Astrocyte (in vitro differentiated cells and primary cell): ENCODE measurements at regions not wholly inside any gene's neighbourhood (a gene's known extent, or its start where the extent isn't known, plus 50 kb on each side); places are given as distances from the start of the nearest gene placed in this dataset.

ENCODE experiments used
- DNase-seq: peaks from one replicate; pipeline ENCODE4 v3.0.0-alpha.2; 2010; ENCODE audit warnings: low read depth
- FAIRE-seq: peaks from 2 replicates; lab custom pipeline; 2011; peaks lifted over from hg19 to GRCh38; lab: Jason Lieb, UNC
- H2AFZ ChIP-seq: 2 replicates; pipeline ENCODE4 v1.6.0; 2012; ENCODE audit warnings: low read depth, low read length, inconsistent platforms
- H3K27ac ChIP-seq: 2 replicates; pipeline ENCODE4 v1.5.1; 2011; ENCODE audit warnings: low read depth, low read length, inconsistent platforms
- H3K27me3 ChIP-seq: 2 replicates; pipeline ENCODE4 v1.6.0; 2011; ENCODE audit warnings: low read length, inconsistent platforms; ENCODE audit not compliant: insufficient read depth
- H3K36me3 ChIP-seq: 2 replicates; pipeline ENCODE4 v1.5.1; 2011; ENCODE audit warnings: low read length, inconsistent platforms; ENCODE audit not compliant: insufficient read depth
- H3K4me1 ChIP-seq: 2 replicates; pipeline ENCODE4 v1.5.1; 2011; ENCODE audit warnings: low read length, inconsistent platforms; ENCODE audit not compliant: insufficient read depth
- H3K4me2 ChIP-seq: 2 replicates; pipeline ENCODE4 v1.6.0; 2012; ENCODE audit warnings: low read length, inconsistent platforms
- H3K4me3 ChIP-seq: 2 replicates; pipeline ENCODE4 v1.5.1; 2011; ENCODE audit warnings: low read depth, mild to moderate bottlenecking, low read length, inconsistent platforms; ENCODE audit not compliant: insufficient read depth
- H3K79me2 ChIP-seq: 2 replicates; pipeline ENCODE4 v1.6.0; 2012; ENCODE audit warnings: mild to moderate bottlenecking, low read length, inconsistent platforms; ENCODE audit not compliant: insufficient read depth
- H3K9ac ChIP-seq: 2 replicates; pipeline ENCODE4 v1.6.0; 2012; ENCODE audit warnings: mild to moderate bottlenecking, low read length, inconsistent platforms
- H3K9me3 ChIP-seq: 2 replicates; pipeline ENCODE4 v1.5.1; 2012; ENCODE audit warnings: low read depth, mild to moderate bottlenecking, low read length, inconsistent platforms; ENCODE audit not compliant: insufficient read depth
- H4K20me1 ChIP-seq: 2 replicates; pipeline ENCODE4 v1.6.0; 2012; ENCODE audit warnings: low read length, inconsistent platforms; ENCODE audit not compliant: insufficient read depth
- H3K27ac Mint-ChIP-seq: one replicate; pipeline ENCODE4 v1.8.0; 2021; ENCODE audit warnings: mild to moderate bottlenecking, mixed read lengths; ENCODE audit not compliant: unreplicated experiment
- H3K27me3 Mint-ChIP-seq: one replicate; pipeline ENCODE4 v1.8.0; 2021; ENCODE audit warnings: low read depth, mixed read lengths; ENCODE audit not compliant: unreplicated experiment
- H3K36me3 Mint-ChIP-seq: one replicate; pipeline ENCODE4 v1.8.0; 2021; ENCODE audit warnings: low read depth, mixed read lengths; ENCODE audit not compliant: unreplicated experiment
- H3K4me1 Mint-ChIP-seq: one replicate; pipeline ENCODE4 v1.8.0; 2021; ENCODE audit warnings: low read depth, mixed read lengths; ENCODE audit not compliant: unreplicated experiment
- H3K4me3 Mint-ChIP-seq: one replicate; pipeline ENCODE4 v1.8.0; 2021; ENCODE audit warnings: mild to moderate bottlenecking, moderate library complexity, mixed read lengths; ENCODE audit not compliant: unreplicated experiment
- H3K9me3 Mint-ChIP-seq: one replicate; pipeline ENCODE4 v1.8.0; 2021; ENCODE audit warnings: mild to moderate bottlenecking, mixed read lengths; ENCODE audit not compliant: unreplicated experiment
- CTCF ChIP-seq: IDR thresholded peaks from 2 replicates; pipeline ENCODE4 v1.5.1; 2011; ENCODE audit warnings: low read depth, mild to moderate bottlenecking, inconsistent platforms, low read length, moderate library complexity; ENCODE audit not compliant: insufficient read depth
- EZH2 ChIP-seq: IDR thresholded peaks from 2 replicates; pipeline ENCODE4 v1.6.1; 2012; ENCODE audit warnings: mild to moderate bottlenecking, low read length, inconsistent platforms; ENCODE audit not compliant: insufficient read depth

GRCh38 chr15:87639305-87640011 is 617.1 kb downstream of the NTRK3 start:
- no peak overlapping the region for H3K9ac ChIP-seq
- no peaks in the 10 kb centered on the region for H3K9me3 ChIP-seq
- Mint-ChIP-seq H3K27me3 (peaks cover 4% of the 10 kb centered on the region), H3K9me3 (peaks cover 3% of the 10 kb centered on the region), H3K27ac (no peak overlapping the region), H3K36me3 (no peaks in the 10 kb centered on the region), H3K4me1 (peaks cover 11% of the 10 kb centered on the region), H3K4me3 (no peak overlapping the region)
- FAIRE-seq, result no peak
- no peaks in the 10 kb centered on the region for H3K4me1 ChIP-seq
- TF ChIP-seq EZH2, result no peak
- TF ChIP-seq CTCF, result no peak
- no peak overlapping the region for H2AFZ ChIP-seq
- H3K4me3 ChIP-seq, result no peak overlapping the region
- H3K4me2 ChIP-seq, result no peak overlapping the region
- H3K79me2 ChIP-seq, result no peaks in the 10 kb centered on the region
- H3K27me3 ChIP-seq, result no peaks in the 10 kb centered on the region
- H3K36me3 ChIP-seq, result no peaks in the 10 kb centered on the region
- H3K27ac ChIP-seq, result no peak overlapping the region
- peak; percentile 26 for DNase-seq
- H4K20me1 ChIP-seq, result no peaks in the 10 kb centered on the region

DNA sequence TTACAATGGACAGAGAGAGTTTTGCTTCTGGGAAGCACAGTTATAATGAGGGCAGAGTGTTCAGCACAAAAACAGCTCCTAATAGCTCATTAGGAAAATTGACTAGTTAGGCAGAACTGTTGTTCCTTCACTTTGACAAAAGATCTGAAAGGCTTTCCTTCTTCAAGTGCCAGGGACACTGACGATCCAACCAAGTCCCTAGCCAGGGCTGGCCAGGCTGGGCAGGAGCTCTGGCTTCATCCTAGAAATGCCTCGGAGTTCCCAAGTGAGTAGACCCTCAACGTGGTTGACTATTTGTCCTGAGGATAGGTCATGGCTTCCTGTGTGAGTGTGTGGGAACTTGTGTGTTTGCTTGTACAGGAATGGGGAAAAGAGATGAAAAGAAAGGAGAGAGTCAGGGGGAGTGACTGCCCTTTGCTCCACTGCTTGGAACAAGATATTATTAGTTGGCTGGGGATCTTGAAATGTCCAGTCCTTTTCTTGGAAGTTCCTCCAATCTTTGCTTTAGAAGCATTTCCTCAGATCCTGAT is 617.9 kb downstream of the NTRK3 start:
- no peak for FAIRE-seq

More for the DNA sequence above, 617.9 kb downstream of the NTRK3 start:
- peaks cover 7% of the 10 kb centered on the region for H3K27me3 Mint-ChIP-seq
- H2AFZ ChIP-seq, result no peak overlapping the region
- no peak overlapping the region for H3K27ac ChIP-seq
- no peaks in the 10 kb centered on the region for H3K36me3 Mint-ChIP-seq
- H3K4me3 ChIP-seq, result no peak overlapping the region
- no peaks in the 10 kb centered on the region for H3K9me3 ChIP-seq
- DNase-seq, result no peak
- no peaks in the 10 kb centered on the region for H3K36me3 ChIP-seq
- peaks cover 11% of the 10 kb centered on the region for H3K4me1 Mint-ChIP-seq
- peaks cover 3% of the 10 kb centered on the region for H3K9me3 Mint-ChIP-seq
- no peaks in the 10 kb centered on the region for H4K20me1 ChIP-seq
- H3K27me3 ChIP-seq, result no peaks in the 10 kb centered on the region
- H3K4me1 ChIP-seq, result no peaks in the 10 kb centered on the region
- H3K27ac Mint-ChIP-seq, result peak overlapping the region; percentile 3
- TF ChIP-seq CTCF (no peak), EZH2 (no peak)
- H3K9ac ChIP-seq, result no peak overlapping the region
- H3K4me3 Mint-ChIP-seq, result no peak overlapping the region
- no peak overlapping the region for H3K4me2 ChIP-seq
- no peaks in the 10 kb centered on the region for H3K79me2 ChIP-seq
